HFFc6 (cell line): ENCODE measurements at regions not wholly inside any gene's neighbourhood (a gene's known extent, or its start where the extent isn't known, plus 50 kb on each side); places are given as distances from the start of the nearest gene placed in this dataset.

Experiments used
- DNase-seq: peaks from one replicate; pipeline ENCODE4 v3.0.0-alpha.2; 2018
- H3K27ac Mint-ChIP-seq: 2 replicates; pipeline ENCODE4 v1.8.0; 2020; ENCODE audit warnings: mild to moderate bottlenecking, mixed read lengths
- H3K27me3 Mint-ChIP-seq: 2 replicates; pipeline ENCODE4 v1.8.0; 2021; ENCODE audit warnings: mild to moderate bottlenecking, moderate library complexity, mixed read lengths; ENCODE audit not compliant: insufficient read depth
- H3K36me3 Mint-ChIP-seq: 2 replicates; pipeline ENCODE4 v1.8.0; 2021; ENCODE audit warnings: low read depth, mixed read lengths
- H3K4me1 Mint-ChIP-seq: 2 replicates; pipeline ENCODE4 v1.8.0; 2020; ENCODE audit warnings: low read depth, mixed read lengths
- H3K4me3 Mint-ChIP-seq: 2 replicates; pipeline ENCODE4 v1.8.0; 2020; ENCODE audit warnings: mild to moderate bottlenecking, moderate library complexity, mixed read lengths
- H3K9me3 Mint-ChIP-seq: 2 replicates; pipeline ENCODE4 v1.8.0; 2020; ENCODE audit warnings: mild to moderate bottlenecking, mixed read lengths
- TF ChIP-seq, protein P1 (sequence below): fragments of 200-600 bp; sonication (generic); IDR thresholded peaks from 2 replicates; pipeline ENCODE4 v1.5.0; 2021; ENCODE audit warnings: antibody characterized with exemption, mild to moderate bottlenecking

DNA sequence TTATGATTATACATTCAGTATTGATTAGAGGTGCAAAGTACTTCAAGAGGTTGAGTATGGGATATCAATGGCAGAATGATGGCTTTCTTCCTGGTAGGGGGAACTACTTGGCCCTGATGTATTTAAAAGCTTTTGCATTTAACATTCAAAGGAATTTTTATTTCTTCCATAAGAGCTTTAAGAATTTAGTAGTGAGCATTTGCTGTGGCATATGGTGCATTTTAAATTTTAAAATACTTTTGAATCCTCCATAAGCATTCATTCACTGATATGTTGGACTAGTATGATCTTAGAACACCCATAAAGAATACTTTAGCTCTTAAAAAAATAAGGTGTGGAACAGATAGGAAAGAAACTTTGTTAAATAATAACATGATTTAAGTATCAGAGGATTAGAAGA, 191.9 kb upstream of the PPP1R3A start:
- Mint-ChIP-seq H3K4me3 (no peak overlapping the region), H3K4me1 (no peaks in the 10 kb centered on the region), H3K27ac (no peak overlapping the region), H3K36me3 (no peaks in the 10 kb centered on the region), H3K9me3 (peaks cover 7% of the 10 kb centered on the region), H3K27me3 (no peaks in the 10 kb centered on the region)
- TF ChIP-seq, protein P1, sequence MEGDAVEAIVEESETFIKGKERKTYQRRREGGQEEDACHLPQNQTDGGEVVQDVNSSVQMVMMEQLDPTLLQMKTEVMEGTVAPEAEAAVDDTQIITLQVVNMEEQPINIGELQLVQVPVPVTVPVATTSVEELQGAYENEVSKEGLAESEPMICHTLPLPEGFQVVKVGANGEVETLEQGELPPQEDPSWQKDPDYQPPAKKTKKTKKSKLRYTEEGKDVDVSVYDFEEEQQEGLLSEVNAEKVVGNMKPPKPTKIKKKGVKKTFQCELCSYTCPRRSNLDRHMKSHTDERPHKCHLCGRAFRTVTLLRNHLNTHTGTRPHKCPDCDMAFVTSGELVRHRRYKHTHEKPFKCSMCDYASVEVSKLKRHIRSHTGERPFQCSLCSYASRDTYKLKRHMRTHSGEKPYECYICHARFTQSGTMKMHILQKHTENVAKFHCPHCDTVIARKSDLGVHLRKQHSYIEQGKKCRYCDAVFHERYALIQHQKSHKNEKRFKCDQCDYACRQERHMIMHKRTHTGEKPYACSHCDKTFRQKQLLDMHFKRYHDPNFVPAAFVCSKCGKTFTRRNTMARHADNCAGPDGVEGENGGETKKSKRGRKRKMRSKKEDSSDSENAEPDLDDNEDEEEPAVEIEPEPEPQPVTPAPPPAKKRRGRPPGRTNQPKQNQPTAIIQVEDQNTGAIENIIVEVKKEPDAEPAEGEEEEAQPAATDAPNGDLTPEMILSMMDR, result no peak
- no peak for DNase-seq

DNA sequence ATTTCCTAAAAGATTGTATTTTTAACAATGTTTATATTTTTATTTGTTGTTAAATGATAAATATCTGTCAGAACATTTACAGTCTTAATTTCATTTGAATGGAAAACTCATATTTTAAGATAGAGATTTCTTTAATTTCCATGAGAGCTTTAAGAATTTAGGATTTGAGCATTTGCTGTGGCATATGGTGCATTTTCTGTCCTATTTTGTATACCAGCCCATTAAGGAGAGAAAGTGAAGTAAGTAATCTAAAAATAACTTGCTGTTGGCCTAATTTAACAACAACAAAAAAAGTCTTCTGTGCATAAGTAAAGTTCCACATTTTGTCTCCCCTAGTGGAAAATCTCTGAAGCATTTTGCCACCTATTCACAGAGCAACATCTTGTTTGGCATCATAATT, 190.9 kb upstream of the PPP1R3A start:
- no peak for DNase-seq
- H3K36me3 Mint-ChIP-seq, result no peaks in the 10 kb centered on the region
- TF ChIP-seq, protein P1, result no peak
- no peaks in the 10 kb centered on the region for H3K4me1 Mint-ChIP-seq
- H3K27me3 Mint-ChIP-seq, result no peaks in the 10 kb centered on the region
- peaks cover 7% of the 10 kb centered on the region for H3K9me3 Mint-ChIP-seq
- H3K4me3 Mint-ChIP-seq, result no peak overlapping the region
- no peak overlapping the region for H3K27ac Mint-ChIP-seq

DNA sequence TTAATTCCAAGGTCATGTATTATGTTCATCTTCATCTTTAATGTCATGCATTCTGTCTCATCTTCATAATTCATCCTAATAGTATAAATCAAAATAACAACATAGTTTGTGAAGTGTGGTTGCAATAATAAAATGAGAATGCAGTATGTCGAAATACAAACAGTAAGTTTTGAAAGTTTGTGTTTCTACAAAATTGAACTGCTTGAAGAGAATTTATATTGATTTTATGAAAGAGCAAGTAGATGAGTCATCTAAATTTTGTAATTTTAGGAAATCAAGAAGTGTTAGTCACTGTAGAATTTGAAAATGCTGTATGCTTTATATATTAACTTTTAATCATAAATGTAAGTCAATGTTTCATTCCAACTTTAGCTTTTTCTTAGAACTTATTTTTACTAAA, 190.5 kb upstream of the PPP1R3A start:
- DNase-seq, result no peak
- TF ChIP-seq, protein P1, result no peak
- Mint-ChIP-seq H3K27me3 (no peaks in the 10 kb centered on the region), H3K9me3 (peaks cover 7% of the 10 kb centered on the region), H3K36me3 (no peaks in the 10 kb centered on the region), H3K4me1 (no peaks in the 10 kb centered on the region), H3K27ac (no peak overlapping the region), H3K4me3 (no peak overlapping the region)

DNA sequence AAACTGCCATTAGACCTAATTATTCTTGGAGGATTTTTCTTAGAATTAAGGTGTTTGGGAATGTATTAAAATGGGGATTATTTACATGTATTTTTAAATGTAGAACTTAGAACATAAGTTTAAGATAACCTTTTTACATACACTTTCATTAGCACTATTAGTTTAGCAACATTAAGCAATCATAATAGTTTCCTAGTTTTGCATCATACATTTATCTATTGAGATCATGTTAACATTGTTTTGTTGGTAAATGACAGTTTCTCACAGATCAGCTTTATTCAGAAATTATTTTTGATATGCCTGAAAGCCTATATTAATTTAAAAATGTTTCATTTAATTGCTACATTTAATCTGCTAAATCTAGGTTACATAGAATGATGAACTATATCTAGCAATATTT, 189.7 kb upstream of the PPP1R3A start:
- H3K4me1 Mint-ChIP-seq, result no peaks in the 10 kb centered on the region
- no peak overlapping the region for H3K4me3 Mint-ChIP-seq
- no peak for DNase-seq
- TF ChIP-seq, protein P1, result no peak
- no peaks in the 10 kb centered on the region for H3K27me3 Mint-ChIP-seq
- no peak overlapping the region for H3K27ac Mint-ChIP-seq
- H3K9me3 Mint-ChIP-seq, result peaks cover 7% of the 10 kb centered on the region
- no peaks in the 10 kb centered on the region for H3K36me3 Mint-ChIP-seq

DNA sequence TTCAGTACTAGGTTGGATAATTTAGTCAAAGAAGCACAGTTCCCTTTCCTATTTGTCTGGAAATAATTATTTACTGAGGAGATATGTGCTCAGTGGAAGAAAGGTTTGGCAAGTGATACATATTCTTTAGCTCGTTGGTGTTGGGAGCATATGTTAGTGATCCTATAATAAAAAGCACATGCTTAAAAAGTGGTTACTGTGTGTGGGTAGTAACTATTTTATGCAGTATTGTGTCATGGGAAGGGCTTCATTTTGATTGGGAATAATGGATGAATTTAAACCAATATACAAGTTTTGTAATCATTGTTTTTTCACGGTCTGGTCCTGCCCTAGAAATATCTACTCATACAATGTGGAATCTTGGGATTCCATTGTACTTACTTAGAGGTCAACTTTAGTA, 188.7 kb upstream of the PPP1R3A start:
- H3K4me3 Mint-ChIP-seq, result no peak overlapping the region
- TF ChIP-seq, protein P1, result no peak
- H3K27me3 Mint-ChIP-seq, result no peaks in the 10 kb centered on the region
- no peaks in the 10 kb centered on the region for H3K36me3 Mint-ChIP-seq
- DNase-seq, result no peak
- no peak overlapping the region for H3K27ac Mint-ChIP-seq
- no peaks in the 10 kb centered on the region for H3K4me1 Mint-ChIP-seq
- H3K9me3 Mint-ChIP-seq, result peaks cover under 1% of the 10 kb centered on the region; the same call in 1 of the 2 replicates

DNA sequence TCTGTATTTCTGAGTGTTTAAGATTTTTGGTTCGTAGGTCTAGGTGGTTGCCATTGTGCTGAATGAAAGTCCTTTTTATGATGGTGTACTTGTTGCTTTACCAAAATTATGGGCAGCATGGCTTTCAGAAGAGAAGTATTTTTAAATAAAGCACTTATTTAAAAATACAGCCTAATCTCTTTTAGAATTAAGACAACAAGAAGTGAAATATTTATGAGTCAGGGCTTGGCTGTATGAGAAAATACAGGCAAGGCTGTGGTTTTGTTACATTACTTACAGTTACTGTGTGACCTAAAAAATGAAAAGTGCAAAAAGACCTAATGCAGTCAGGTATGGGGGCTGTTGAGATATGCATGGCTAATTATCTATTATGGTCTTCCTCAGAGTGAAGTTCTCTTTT, 185.2 kb upstream of the PPP1R3A start:
- no peaks in the 10 kb centered on the region for H3K27me3 Mint-ChIP-seq
- no peaks in the 10 kb centered on the region for H3K36me3 Mint-ChIP-seq
- H3K9me3 Mint-ChIP-seq, result no peaks in the 10 kb centered on the region; the same call in 1 of the 2 replicates
- no peaks in the 10 kb centered on the region for H3K4me1 Mint-ChIP-seq
- no peak for DNase-seq
- H3K4me3 Mint-ChIP-seq, result no peak overlapping the region
- TF ChIP-seq, protein P1, result no peak
- no peak overlapping the region for H3K27ac Mint-ChIP-seq
